ENCODE measurements at regions not wholly inside any gene's neighbourhood (a gene's known extent, or its start where the extent isn't known, plus 50 kb on each side); places are given as distances from the start of the nearest gene placed in this dataset.

GRCh38 chr5:155936520-155937406, 390.2 kb upstream of the SGCD start:
- no peak for DNase-seq

- no peak for DNase-seq
These were observed 388.9 kb upstream of the SGCD start for GRCh38 chr5:155938051-155938450.

DNA sequence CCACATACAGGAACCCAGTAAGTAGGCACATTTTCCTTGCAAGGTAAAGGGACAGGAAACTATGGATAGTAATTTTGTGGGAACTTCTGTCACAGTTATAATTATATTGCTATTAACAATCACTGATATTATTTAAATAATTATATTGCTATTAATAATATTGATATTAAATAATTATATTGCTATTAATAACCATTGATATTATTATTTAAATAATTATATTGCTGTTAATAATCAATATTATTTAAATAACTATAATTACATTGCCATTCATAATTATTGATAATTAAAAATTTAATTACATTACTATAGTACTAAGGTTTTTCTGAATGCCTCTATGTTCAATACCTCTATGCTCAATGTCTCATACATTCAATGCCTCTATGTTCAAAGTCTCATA, 385.6 kb upstream of the SGCD start:
- no peak for DNase-seq

GRCh38 chr5:155943516-155944407, 383.2 kb upstream of the SGCD start:
- DNase-seq, result peak; percentile 51

- DNase-seq, result no peak
These were observed 379.4 kb upstream of the SGCD start for GRCh38 chr5:155947394-155948062.

DNA sequence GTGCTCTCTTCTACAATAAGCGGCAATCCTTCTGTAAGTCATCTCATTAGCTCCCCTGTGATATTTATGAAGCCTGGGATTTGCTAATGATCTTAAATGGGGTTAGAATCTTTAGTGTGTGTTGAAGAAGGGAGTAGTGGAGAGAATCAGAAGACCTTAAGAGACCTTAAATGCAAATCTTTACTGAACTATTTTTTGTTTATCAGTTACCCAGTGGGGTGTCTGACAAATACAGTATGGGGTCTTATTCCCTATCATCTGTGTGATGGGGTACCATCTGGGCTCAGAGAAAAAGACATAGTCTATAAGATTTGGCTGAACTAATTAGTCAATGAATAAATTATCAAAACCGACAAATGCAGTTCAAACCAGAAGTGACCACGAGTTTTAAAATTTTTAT, 378.4 kb upstream of the SGCD start:
- DNase-seq, result no peak

DNA sequence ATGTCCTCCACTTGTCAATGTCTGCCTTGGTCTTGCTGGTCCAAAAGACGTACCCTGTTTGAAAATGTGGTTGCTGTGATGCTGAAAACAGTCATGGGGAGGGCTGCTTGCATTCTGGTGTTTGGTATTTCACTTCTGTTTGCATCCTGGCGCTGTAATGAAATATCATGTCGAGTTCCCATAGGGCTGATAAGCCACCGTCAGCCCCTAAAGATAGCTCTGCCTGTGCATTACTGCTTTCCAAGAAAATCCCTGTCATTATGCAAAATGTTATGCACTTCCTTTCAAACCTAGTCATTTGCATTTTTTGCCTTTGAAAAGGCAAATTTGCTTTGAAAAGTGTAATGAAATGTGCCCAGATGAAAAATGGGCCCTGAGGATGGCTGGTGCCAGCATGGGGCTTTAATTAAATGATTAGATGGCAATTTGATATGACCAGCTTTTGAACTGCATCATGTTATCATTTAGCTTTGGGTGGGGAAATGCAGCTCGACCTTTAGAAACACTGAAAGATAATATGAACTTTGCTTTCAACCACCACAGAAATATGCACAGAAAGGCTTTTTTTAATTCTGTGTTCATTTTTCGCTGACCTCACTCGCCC, 374.4 kb upstream of the SGCD start:
- DNase-seq, result no peak

- DNase-seq, result no peak
These were observed 373.6 kb upstream of the SGCD start for GRCh38 chr5:155953335-155953734.

DNA sequence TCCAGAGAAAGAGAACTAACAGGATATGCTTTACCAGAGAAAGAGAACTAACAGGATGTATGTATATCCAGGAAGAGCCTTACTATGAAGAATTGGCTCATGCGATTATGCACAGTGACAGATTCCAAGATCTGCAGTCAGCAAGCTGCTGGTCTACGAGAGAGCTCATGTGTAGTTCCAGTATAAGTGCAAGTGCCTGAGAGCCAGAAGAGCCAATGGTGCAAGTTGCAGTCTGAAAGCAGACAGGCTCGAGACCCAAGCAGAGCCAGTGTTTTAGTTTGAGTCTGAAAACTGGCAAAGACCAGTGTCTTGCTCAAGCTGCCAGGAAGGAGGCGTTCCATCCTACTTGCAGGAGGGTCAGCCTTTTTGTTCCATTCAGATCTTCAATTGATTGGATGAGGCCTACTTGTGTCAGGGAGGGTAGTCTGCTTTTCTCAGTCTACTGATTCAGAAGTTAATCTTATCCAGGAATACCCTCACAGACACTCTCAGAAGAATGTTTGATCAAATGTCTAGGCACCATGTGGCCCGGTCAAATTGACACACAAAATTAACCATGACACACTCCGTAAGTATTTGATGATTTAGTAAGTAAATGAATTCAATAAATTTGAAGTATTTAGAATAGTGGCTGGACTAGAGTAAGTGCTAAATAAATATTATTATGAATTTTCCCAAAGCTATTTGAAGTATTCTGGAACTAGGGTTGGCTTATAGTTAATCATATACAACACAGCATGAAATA, 372.1 kb upstream of the SGCD start:
- no peak for DNase-seq

DNA sequence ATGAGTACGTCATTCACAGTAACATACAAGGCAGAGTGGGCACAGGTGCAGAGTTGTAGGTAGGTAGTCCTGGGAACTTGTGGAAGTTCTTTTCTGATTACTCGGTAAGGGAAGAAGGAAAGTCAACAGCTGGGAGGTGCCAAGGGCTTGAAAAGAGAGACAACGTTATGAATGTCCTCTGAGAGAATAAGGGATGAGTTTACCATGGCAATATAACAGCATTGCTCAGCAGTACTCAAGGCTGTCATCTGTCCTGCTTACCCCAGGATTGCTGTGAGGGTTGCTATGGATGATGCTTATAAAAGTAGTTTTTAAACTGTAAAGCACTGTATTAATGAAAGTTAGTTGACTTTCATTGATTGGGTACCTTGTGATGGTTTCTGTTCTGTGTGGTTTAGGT, 369.1 kb upstream of the SGCD start:
- no peak for DNase-seq

DNA sequence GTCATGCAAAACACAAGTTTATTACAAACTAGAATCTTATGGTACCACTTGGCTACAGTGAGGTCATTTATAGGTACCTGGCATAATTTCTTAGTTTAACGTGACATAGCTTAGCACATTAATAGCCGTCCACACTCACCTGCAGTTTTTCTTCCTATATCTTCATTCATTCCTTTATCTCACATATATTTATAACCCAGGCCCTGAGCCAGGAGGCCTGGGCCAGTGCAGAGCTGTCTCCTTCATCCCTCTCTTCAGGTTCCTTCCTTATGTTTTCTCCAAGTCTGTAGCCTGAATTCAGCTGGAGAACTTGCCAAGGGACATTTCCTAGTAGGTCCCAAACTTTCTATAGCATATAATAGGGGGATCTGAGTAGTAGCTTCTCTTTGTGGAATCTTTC, 367.9 kb upstream of the SGCD start:
- no peak for DNase-seq

GRCh38 chr5:155960177-155960576, 366.8 kb upstream of the SGCD start:
- no peak for DNase-seq

- no peak for DNase-seq
These were observed 357.4 kb upstream of the SGCD start for GRCh38 chr5:155969537-155969936.

DNA sequence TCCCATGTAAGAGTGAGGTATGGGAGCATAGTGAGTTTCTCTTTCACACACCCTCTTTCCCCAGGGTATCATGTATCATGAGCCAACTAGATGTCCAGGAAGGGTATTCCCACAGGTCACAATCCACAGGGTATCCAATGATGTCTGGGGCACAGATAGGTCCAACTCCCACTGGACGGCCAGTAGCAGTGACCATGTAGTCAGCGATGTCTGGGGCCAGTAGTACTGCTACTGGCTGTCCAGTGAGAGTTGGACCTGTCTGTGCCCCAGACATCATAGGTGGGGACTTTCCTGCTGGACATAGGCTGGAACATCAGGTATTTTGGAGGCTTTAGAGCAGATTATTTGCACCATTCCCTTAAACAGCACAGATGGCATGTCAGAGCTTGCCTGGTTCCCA, 352.6 kb upstream of the SGCD start:
- DNase-seq, result no peak

DNA sequence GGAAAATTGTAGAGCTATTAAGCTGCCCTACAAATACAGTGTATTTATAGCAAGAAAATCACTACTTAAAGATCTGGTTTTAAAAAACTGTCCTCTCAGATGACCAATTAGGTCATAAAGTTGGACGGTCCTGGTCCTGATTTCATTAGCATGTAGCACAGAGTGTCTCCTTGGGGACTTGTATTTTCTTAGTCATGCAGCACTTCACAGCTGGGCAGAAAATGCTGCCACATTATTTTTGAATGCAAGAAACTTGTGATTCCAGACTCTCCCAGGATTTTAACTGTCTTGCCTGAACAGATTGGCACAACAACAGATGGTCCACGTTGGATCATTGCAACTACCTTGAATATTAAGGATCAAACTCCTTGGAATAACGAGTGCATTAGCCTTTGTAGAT, 348.1 kb upstream of the SGCD start:
- no peak for DNase-seq

GRCh38 chr5:155982354-155982753, 344.6 kb upstream of the SGCD start:
- DNase-seq, result no peak

- no peak for DNase-seq
These were observed 343.0 kb upstream of the SGCD start for GRCh38 chr5:155983954-155984353.

DNA sequence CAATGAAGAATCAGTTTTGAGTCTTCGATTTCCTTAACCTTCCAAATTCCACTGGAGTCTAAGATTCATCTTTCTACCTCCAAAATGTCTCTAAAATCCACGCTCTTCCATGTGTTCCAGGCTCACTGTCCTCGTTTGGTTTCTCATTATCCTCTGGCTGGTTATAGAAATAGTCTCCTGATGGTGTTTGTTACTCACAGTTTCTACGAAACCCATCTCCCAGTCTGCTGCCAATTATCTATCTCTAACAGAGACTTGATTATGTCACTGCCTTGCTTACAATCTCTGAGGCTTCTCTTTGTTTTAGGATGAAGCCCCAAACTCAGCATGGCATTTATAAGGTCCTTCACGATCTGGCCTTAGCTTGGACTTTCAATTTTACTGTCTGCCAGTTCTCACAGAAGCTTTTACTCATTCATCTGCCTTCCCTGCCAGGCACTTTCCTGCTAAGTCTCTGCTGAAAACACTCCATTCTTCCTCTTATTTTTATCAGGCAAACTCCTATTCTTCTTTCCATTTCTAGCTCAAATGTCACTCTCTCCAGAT, 339.6 kb upstream of the SGCD start:
- DNase-seq, result no peak

- no peak for DNase-seq
These were observed 337.1 kb upstream of the SGCD start for GRCh38 chr5:155989879-155990278.

GRCh38 chr5:155996123-155996522, 330.8 kb upstream of the SGCD start:
- DNase-seq, result no peak

DNA sequence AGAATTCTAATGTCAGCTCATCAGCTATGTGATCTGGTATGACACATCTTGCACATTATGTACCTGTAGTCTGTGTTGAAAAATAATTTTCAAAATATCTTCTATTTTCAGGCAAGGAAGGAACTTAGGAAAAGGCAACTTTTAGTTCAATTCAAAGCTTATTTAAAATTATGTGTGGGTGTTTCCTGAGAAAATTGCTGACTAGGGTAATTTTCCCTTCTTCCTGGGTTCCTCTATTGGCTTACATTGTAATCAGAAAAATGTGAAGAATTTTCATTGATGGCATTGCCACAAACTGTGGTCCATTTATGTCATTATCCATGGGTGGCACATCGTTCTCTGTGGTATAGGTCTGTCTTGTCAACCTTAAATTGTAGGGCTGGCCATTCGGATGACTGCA, 328.7 kb upstream of the SGCD start:
- no peak for DNase-seq

DNA sequence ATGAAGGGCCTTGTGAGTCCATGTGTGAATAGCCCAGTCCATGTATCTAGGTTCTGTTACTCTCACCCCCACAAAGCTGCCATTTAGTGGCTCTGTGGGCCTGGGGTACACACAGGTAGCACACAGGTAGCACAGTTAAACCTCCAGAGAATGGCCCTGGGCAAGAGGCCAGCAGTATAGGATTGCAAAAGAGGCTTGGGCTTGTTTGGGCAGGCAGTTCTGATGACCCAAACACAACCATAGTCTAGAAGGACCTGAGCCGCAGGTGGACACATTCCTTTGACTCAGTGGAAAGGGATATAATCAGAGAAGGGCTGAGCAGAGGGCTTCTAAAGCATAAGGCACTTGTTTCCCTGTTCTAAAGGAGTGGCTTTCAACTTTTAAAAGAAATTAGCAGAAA, 326.8 kb upstream of the SGCD start:
- no peak for DNase-seq

Data from NCI-H1105 treated with DMSO at 0.1 percent for 48 hours (cell line).